Fibroblast of skin of left quadriceps (primary cell): ENCODE measurements at regions not wholly inside any gene's neighbourhood (a gene's known extent, or its start where the extent isn't known, plus 50 kb on each side); places are given as distances from the start of the nearest gene placed in this dataset.

Source experiments
- DNase-seq, 2 experiments: peaks; one replicate each; pipeline ENCODE4 v3.0.0-alpha.2; 2013; ENCODE audit warnings: low read depth in 2 of 2

GRCh38 chr5:101935086-101935485, 361.0 kb downstream of the SLCO4C1 start:
- no peak for DNase-seq

- no peak for DNase-seq
These were observed 363.5 kb downstream of the SLCO4C1 start for GRCh38 chr5:101932599-101932998.

DNA sequence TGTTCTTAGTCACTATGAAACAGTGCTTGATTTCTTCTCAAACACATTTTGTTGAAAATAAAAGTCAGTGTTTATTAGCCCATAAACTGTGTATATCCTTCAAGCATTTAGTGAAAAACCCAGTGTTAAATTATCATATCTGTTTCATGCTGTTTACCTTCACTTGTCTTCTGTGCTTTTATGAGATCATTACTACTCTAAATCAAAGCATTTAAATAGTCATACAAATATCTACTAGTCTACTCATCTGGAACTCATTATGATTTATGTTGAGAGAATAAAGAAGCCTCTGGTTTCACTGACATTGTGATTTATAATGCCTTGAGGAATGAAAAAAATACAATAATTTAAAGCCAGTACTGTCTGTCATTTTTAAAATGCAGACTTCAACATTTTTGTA, 366.5 kb downstream of the SLCO4C1 start:
- DNase-seq = no peak

DNA sequence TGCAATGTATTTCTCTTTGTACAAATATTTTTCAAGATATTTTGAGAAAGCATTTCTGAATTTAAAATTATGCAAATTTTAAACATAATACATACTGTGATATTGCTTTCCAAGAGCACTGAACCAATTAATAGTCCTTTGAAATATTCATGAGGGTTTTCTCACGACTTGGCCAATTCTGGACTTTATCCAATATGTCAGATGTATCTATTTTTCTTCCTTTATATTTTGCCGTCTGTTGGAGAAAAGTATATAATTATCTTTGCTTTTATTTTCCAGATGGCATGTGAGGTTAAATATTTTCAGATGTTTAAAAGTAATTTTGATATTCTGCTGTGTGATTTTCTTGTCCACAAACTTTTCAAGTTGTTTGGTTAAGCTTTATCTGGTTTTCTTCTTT, 378.9 kb downstream of the SLCO4C1 start:
- no peak for DNase-seq

GRCh38 chr5:101915554-101915953, 380.5 kb downstream of the SLCO4C1 start:
- no peak for DNase-seq

GRCh38 chr5:101904736-101905135, 391.3 kb downstream of the SLCO4C1 start:
- no peak for DNase-seq

GRCh38 chr5:101897914-101898313, 398.2 kb downstream of the SLCO4C1 start:
- DNase-seq = no peak

GRCh38 chr5:101894985-101895384, 401.1 kb downstream of the SLCO4C1 start:
- no peak for DNase-seq

GRCh38 chr5:101878190-101878589, 417.9 kb downstream of the SLCO4C1 start:
- no peak for DNase-seq

DNA sequence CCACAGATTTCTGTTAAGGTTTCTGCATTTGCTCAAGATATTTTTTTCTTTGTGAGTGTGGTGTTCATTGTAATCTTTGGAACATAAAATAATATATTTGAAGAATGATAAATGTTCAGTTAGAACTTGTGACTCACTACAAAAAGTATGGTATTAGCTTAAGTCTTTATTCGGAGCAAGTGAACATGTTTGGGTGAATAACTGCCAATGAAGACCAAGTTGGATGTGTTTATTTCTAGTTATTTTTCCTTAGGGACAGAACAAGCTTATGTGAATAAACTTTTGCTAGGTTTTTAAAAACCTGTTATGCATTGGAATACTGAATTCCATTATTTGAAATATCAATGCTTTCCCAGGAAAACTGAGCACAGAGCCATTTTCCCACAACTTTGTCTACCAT, 418.6 kb downstream of the SLCO4C1 start:
- no peak for DNase-seq

GRCh38 chr5:101866473-101866872, 429.6 kb downstream of the SLCO4C1 start:
- DNase-seq = no peak

DNA sequence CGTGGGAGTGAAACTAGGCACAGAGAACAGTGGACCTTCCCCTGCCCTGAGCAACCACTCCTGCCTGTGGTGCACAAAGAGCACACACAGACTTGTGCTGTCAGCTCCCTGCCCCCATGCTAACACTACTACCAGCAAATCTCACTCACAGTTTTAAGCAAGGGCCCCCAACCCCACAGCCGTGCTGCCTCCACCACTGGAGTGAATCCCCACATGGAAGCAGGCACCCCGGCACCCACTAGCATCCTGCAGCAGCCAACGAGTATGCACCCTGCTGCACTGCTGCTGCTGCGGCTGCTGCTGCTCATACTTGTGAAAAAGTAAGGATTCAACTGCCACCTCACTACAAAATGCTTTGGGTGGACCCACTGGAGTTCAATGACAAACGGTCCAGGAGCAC, 435.5 kb downstream of the SLCO4C1 start:
- no peak for DNase-seq

GRCh38 chr5:101860145-101860544, 435.9 kb downstream of the SLCO4C1 start:
- no peak for DNase-seq

DNA sequence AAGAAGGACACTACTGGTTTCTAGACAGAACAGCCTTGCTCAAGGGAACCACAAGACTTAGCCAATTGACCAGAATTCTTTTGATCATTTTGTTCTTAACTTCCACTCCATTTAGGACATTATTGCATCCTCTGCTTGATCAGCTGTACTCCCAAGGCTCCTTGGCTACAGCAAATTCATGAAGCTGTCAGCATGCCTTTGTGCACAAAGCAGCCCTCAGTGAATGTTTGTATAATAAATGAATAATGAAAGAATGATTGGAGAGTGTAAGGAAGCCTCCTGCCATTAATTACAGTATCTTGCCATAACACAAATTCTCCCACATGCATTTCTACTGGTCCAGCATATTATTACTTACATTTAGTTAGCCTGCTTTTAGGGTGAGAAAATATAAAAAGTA, 449.6 kb downstream of the SLCO4C1 start:
- no peak for DNase-seq

DNA sequence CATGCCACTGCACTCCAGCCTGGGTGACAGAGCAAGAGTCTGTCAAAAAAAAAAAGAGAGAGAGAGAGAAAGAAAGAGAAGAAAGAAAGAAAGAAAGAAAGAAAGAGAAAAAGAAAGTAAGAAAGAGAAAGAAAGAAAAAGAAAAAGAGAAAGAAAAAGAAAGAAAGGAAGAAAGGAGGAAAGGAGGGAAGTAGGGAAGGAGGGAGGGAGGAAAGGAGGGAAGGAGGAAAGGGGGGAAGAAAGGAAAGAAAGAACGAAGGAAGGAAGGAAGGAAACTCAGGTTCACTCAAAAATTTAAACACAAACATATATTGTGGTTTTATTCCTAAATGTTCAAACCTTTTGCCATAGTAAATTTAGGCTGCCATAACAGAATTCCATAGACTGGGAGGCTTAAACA, 453.0 kb downstream of the SLCO4C1 start:
- DNase-seq = no peak

GRCh38 chr5:101838435-101838834, 457.6 kb downstream of the SLCO4C1 start:
- DNase-seq = no peak

- no peak for DNase-seq
These were observed 466.8 kb downstream of the SLCO4C1 start for GRCh38 chr5:101829255-101829654.

DNA sequence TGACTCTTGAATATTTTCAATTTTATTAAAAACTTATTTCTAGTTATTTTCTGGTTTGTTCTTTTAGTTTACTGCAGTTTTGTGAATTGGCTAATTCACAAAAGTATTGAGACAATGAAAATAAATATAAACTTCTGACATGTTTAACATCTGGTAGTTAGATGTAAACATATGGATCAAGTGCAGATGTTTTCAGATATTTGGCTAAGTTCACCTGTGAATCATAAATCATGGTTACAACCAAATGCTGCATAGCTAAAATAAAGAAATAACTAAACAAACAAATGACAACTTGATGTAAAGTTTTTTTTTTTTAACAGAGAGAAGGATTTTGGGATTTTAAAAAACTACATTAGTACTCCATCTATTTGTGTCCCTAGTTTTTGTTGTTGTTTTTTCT, 484.6 kb downstream of the SLCO4C1 start:
- no peak for DNase-seq

GRCh38 chr5:101806410-101806809, 489.7 kb downstream of the SLCO4C1 start:
- DNase-seq = no peak

- DNase-seq = no peak
These were observed 499.7 kb downstream of the SLCO4C1 start for GRCh38 chr5:101796427-101796826.

DNA sequence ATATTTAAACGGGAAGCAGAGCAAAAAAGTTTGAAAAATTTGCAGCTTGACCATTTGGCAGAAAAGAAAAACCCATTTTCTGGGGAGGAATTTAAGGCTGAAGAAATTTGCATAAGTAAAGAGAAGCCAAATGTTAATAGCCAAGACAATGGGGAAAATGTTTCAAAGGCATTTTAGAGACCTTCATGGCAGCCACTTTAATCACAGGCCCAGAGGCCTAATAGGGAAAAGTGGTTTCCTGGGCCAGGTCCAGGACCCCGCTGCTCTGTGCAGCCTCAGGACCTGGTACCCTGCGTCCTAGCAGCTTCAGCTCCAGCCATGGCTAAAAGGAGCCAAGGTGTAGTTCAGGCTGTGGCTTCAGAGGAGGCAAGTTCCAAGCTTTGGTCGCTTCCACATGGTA, 507.3 kb downstream of the SLCO4C1 start:
- no peak for DNase-seq

- no peak for DNase-seq
These were observed 511.0 kb downstream of the SLCO4C1 start for GRCh38 chr5:101785090-101785489.

DNA sequence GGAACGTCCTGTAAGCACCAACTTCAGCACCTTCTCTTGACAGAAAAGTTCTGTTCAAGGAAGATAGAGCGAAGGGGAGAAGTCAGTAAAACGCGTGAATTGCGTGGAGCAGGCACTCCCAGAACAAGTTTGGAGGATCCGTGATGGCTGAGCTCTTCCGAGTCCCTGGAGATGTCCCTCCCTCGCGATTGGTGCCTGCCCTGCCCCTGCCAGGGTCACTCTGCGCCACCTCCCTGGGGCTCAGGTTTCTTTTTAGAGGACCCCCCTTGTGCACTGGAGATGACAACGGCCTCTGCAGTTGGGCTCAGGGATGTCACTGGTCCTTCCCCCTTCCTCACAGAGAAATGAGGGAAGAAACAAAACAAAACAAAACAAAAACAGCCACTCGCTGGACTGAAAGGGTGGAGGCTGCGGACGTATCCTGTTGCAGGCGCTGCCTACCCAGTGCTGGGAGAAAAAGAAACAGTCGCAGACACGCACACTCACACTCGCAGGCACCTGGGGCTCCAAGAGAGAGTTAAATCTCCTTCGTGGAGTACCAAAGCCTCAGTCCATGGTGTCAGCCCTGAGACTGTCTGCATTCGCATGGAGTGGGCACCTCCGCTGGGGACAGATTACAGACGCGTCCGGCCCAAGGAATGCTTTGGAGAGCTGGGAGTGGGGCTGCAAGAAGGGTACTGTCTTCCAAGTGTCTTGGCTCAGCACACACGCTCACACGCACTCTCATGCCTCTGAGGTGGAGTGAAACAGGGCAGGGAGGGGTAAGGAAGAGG, 512.7 kb downstream of the SLCO4C1 start:
- no peak for DNase-seq
